ENCODE measurements at regions not wholly inside any gene's neighbourhood (a gene's known extent, or its start where the extent isn't known, plus 50 kb on each side); places are given as distances from the start of the nearest gene placed in this dataset.

- Histone ChIP-seq H3K4me1 (ENCODE audit: control insufficient read depth in 1 of 2, insufficient read depth in 2 of 2, low read length in 2 of 2) (no peaks in the 10 kb centered on the region), H3K9me3 (ENCODE audit: control insufficient read depth in 1 of 2, insufficient read depth in 1 of 2, low read depth in 1 of 2, low read length in 2 of 2) (no peaks in the 10 kb centered on the region), H3K36me3 (ENCODE audit: control insufficient read depth in 1 of 2, insufficient read depth in 2 of 2, low read length in 2 of 2) (no peaks in the 10 kb centered on the region), H3K27ac (ENCODE audit: low read depth, low read length) (no peak overlapping the region), H3K79me2 (ENCODE audit: insufficient read depth, low read length) (no peaks in the 10 kb centered on the region), H3K4me2 (ENCODE audit: low read length) (no peak overlapping the region), H3K27me3 (ENCODE audit: insufficient read depth, low read length) (no peaks in the 10 kb centered on the region), H3K4me3 (replicated peaks in 1 of 2; ENCODE audit: low read depth in 1 of 2, low read length in 2 of 2) (no peak overlapping the region), H3K9me2 (ENCODE audit: insufficient read depth) (no peaks in the 10 kb centered on the region), H3K9ac (ENCODE audit: low read length) (no peak overlapping the region), H2AFZ (ENCODE audit: low read depth, low read length, poor library complexity, severe bottlenecking) (no peak overlapping the region), H4K20me1 (ENCODE audit: insufficient read depth) (no peaks in the 10 kb centered on the region)
- intact Hi-C loops (cut with micrococcal nuclease): no loop called here
- POLR2A ChIA-PET: no interaction called here
- no peak for DNase-seq (ENCODE audit: low read depth, low spot score)
- no peak for ATAC-seq
- BruUV-seq (replicated peaks): no TSS peak
- RAD21 ChIA-PET (ENCODE audit: low non-redundant PET in 1 of 2, low total read pairs in 2 of 2, uncharacterized antibody in 2 of 2, unreplicated experiment in 2 of 2): no interaction called here
- TF ChIP-seq EGR1 (IDR thresholded peaks at IDR 0.05; ENCODE audit: low read depth): no peak
- TF ChIP-seq EZH2phosphoT487 (IDR thresholded peaks at IDR 0.05; ENCODE audit: borderline replicate concordance): no peak
- no peak for TF ChIP-seq ELF1 (IDR thresholded peaks at IDR 0.05; ENCODE audit: borderline replicate concordance, low read depth)
- TF ChIP-seq SP1 (IDR thresholded peaks at IDR 0.05; ENCODE audit: low read depth): no peak
- no peak for TF ChIP-seq ATF3 (IDR thresholded peaks at IDR 0.05)
- TF ChIP-seq ZFX (IDR thresholded peaks at IDR 0.05): no peak
- no peak for TF ChIP-seq YY1 (IDR thresholded peaks at IDR 0.05; ENCODE audit: extremely low read depth, insufficient replicate concordance, low read depth, low read length)
- no peak for TF ChIP-seq POLR2A (IDR thresholded peaks at IDR 0.05; ENCODE audit: borderline replicate concordance, extremely low read depth, insufficient read depth, insufficient read length)
- no peak for TF ChIP-seq ZNF274 (IDR thresholded peaks at IDR 0.05; ENCODE audit: low read depth, low read length)
- TF ChIP-seq SIN3A (IDR thresholded peaks at IDR 0.05; ENCODE audit: low read depth): no peak
- TF ChIP-seq MAX (IDR thresholded peaks at IDR 0.05): no peak
- no peak for TF ChIP-seq POLR2AphosphoS5 (IDR thresholded peaks at IDR 0.05; ENCODE audit: low read depth, low read length)
- no peak for TF ChIP-seq REST (IDR thresholded peaks at IDR 0.05; ENCODE audit: low read depth)
- no peak for TF ChIP-seq CEBPB (IDR thresholded peaks at IDR 0.05; ENCODE audit: low read depth)
- CTCF ChIA-PET: no interaction called here
Observed at GRCh38 chr7:84605301-84605700, 410.7 kb upstream of the SEMA3A start.

All from HCT116 (cell line).